ENCODE measurements at regions not wholly inside any gene's neighbourhood (a gene's known extent, or its start where the extent isn't known, plus 50 kb on each side); places are given as distances from the start of the nearest gene placed in this dataset.

DNA sequence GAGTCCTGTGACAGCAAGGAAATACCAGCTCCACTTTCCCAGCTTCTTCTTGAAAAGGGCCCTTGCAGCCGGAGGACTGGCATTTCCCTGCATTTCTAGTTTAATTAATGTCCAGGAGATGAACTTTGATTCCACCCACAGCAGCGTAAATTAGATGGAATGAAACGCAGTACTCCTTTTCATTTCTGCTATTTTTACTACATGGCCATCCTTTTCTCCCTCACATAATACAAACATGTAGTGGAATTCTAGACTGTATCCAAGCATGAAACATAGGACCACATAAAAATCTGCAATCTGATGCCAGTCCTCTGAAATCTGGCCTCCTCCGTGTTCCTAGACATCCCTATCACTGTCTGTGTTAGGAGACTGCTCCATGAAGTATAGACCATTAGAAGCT lies 403.2 kb downstream of the NR2F2 start:
- no peak overlapping the region for H4K91ac ChIP-seq (ENCODE audit: insufficient read depth, low read depth, low read length)
- no peak overlapping the region for H3K27ac ChIP-seq (ENCODE audit: insufficient read depth, low read length)
- peaks cover 29% of the 10 kb centered on the region for H3K9me3 ChIP-seq (ENCODE audit: control insufficient read depth, insufficient read depth, low read length)
- no peak overlapping the region for H2AK9ac ChIP-seq (replicated peaks; ENCODE audit: low read depth, low read length, poor library complexity)
- no peak overlapping the region for H2AK5ac ChIP-seq (ENCODE audit: low read depth, low read length)
- no peak overlapping the region; the same call in 1 of the 2 replicates for H3K56ac ChIP-seq (ENCODE audit: extremely low read depth, insufficient read depth, low read length)
- no peak overlapping the region for H3K4me3 ChIP-seq (ENCODE audit: insufficient read depth, low read depth, low read length)
- H2BK15ac ChIP-seq (ENCODE audit: low read depth, low read length), result no peak overlapping the region
- no peak overlapping the region for H4K5ac ChIP-seq (ENCODE audit: low read depth, low read length)
- ATAC-seq (ENCODE audit: low read depth) (no peak), DNase-seq (no peak)
- H2AFZ ChIP-seq (replicated peaks; ENCODE audit: low read length, poor library complexity), result no peak overlapping the region
- POLR2A ChIA-PET (ENCODE audit: unreplicated experiment), result no interaction called here
- H3K79me1 ChIP-seq (ENCODE audit: low read depth in 1 of 2, low read length in 2 of 2), result no peaks in the 10 kb centered on the region
- no peak overlapping the region for H2BK120ac ChIP-seq (ENCODE audit: low read depth, low read length)
- no peaks in the 10 kb centered on the region for H4K20me1 ChIP-seq (ENCODE audit: insufficient read depth, low read length)
- H3K9ac ChIP-seq (ENCODE audit: low read depth, low read length), result no peak overlapping the region
- no peaks in the 10 kb centered on the region for H3K27me3 ChIP-seq (ENCODE audit: control insufficient read depth, insufficient read depth, low read length)
- intact Hi-C loops (cut with micrococcal nuclease) (loop anchor here (2.0 kb wide), 1 partner anchor 21 kb away; no protein-coding TSS in a partner anchor), dilution Hi-C loops (cut with HindIII; ENCODE audit: low sequenced_read_pairs, unreplicated experiment) (no loop called here), in situ Hi-C loops (cut with MboI; ENCODE audit: low sequenced_read_pairs) (no loop called here)
- H4K8ac ChIP-seq (ENCODE audit: low read depth in 2 of 2, low read length in 2 of 2), result no peak overlapping the region
- BruUV-seq (replicated peaks), result no TSS peak
- no peak overlapping the region for H3K23ac ChIP-seq (ENCODE audit: low read depth, low read length)
- no peak overlapping the region for H3K4me2 ChIP-seq (ENCODE audit: low read depth, low read length)
- CTCF ChIA-PET, result no interaction called here
- TF ChIP-seq MAZ (IDR thresholded peaks at IDR 0.05; ENCODE audit: borderline replicate concordance, low read depth, low read length) (no peak), ELK1 (IDR thresholded peaks at IDR 0.05; ENCODE audit: borderline replicate concordance, low read depth, low read length) (no peak), CHD1 (IDR thresholded peaks at IDR 0.05; ENCODE audit: low read depth, low read length) (no peak), SMC3 (IDR thresholded peaks at IDR 0.05; ENCODE audit: low read depth, low read length) (no peak), POLR2A (IDR thresholded peaks at IDR 0.05; ENCODE audit: low read depth, low read length) (no peak), FOS (IDR thresholded peaks at IDR 0.05; ENCODE audit: low read depth, low read length) (no peak), MXI1 (IDR thresholded peaks at IDR 0.05; ENCODE audit: borderline replicate concordance, low read depth, low read length) (no peak)
- TF ChIP-seq, protein P1, sequence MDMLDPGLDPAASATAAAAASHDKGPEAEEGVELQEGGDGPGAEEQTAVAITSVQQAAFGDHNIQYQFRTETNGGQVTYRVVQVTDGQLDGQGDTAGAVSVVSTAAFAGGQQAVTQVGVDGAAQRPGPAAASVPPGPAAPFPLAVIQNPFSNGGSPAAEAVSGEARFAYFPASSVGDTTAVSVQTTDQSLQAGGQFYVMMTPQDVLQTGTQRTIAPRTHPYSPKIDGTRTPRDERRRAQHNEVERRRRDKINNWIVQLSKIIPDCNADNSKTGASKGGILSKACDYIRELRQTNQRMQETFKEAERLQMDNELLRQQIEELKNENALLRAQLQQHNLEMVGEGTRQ (IDR thresholded peaks at IDR 0.05; ENCODE audit: low read depth, low read length), result no peak
- H3K4me1 ChIP-seq (ENCODE audit: control insufficient read depth, insufficient read depth, low read length), result no peaks in the 10 kb centered on the region
- H2BK5ac ChIP-seq (ENCODE audit: low read depth, low read length, poor library complexity, severe bottlenecking), result no peak overlapping the region
- no peaks in the 10 kb centered on the region for H3K36me3 ChIP-seq (ENCODE audit: control insufficient read depth, insufficient read depth, low read length)
- WGBS, 2 experiments (ENCODE audit: extremely low coverage in 2 of 2, insufficient read length in 1 of 2), result no CpG with 5 or more reads among the region's 4 CpGs
- no peaks in the 10 kb centered on the region for H3K9me1 ChIP-seq (ENCODE audit: insufficient read depth, low read length)
- no peak overlapping the region for H3K18ac ChIP-seq (ENCODE audit: low read depth, low read length)
- H3K4ac ChIP-seq (ENCODE audit: low read depth, low read length), result no peak overlapping the region
- H3K14ac ChIP-seq (replicated peaks; ENCODE audit: low read depth, low read length), result no peak overlapping the region
- H2BK20ac ChIP-seq (ENCODE audit: low read depth, low read length), result no peak overlapping the region

Measured in IMR-90 (cell line).